ENCODE measurements at regions not wholly inside any gene's neighbourhood (a gene's known extent, or its start where the extent isn't known, plus 50 kb on each side); places are given as distances from the start of the nearest gene placed in this dataset.

- no peak overlapping the region for H3K9ac ChIP-seq (ENCODE audit: control insufficient read depth, insufficient read depth, low read length)
- H2AFZ ChIP-seq (ENCODE audit: control insufficient read depth, low read depth, low read length), result no peak overlapping the region
- ChIA-PET CTCF (no interaction called here), POLR2A (no interaction called here), RAD21 (ENCODE audit: unreplicated experiment) (no interaction called here), SMC1A (ENCODE audit: uncharacterized antibody, unreplicated experiment) (interaction anchor here (0.6 kb wide), 1 partner anchor 535 kb away, joined by 3 read pairs; no protein-coding TSS in a partner anchor)
- no peak for ATAC-seq
- no peaks in the 10 kb centered on the region for H3K79me2 ChIP-seq (ENCODE audit: control insufficient read depth, insufficient read depth, low read length)
- no TSS peak for BruUV-seq (replicated peaks)
- in situ Hi-C loops (cut with MboI) (no loop called here), intact Hi-C loops (cut with micrococcal nuclease; ENCODE audit: unreplicated experiment) (no loop called here)
- H3K4me3 ChIP-seq, result no peak overlapping the region
- TF ChIP-seq MLLT1 (IDR thresholded peaks at IDR 0.05) (no peak), FOXK2 (IDR thresholded peaks at IDR 0.05) (no peak), DPF2 (IDR thresholded peaks at IDR 0.05) (no peak), SKIL (IDR thresholded peaks at IDR 0.05; ENCODE audit: low read depth, poor library complexity, severe bottlenecking) (no peak), TCF7 (IDR thresholded peaks at IDR 0.05; ENCODE audit: borderline replicate concordance) (no peak), HCFC1 (IDR thresholded peaks at IDR 0.05; ENCODE audit: low read length) (no peak)
- H3K27me3 ChIP-seq (replicated peaks in 1 of 2; ENCODE audit: control insufficient read depth in 2 of 2, insufficient read depth in 2 of 2, low read length in 1 of 2), result no peaks in the 10 kb centered on the region
- H3K4me1 ChIP-seq (ENCODE audit: control insufficient read depth, insufficient read depth, low read length), result no peaks in the 10 kb centered on the region
- no peaks in the 10 kb centered on the region for H4K20me1 ChIP-seq (ENCODE audit: control insufficient read depth, insufficient read depth)
- no peaks in the 10 kb centered on the region for H3K36me3 ChIP-seq (ENCODE audit: control insufficient read depth in 2 of 2, insufficient read depth in 2 of 2, low read length in 1 of 2)
- DNase-seq (ENCODE audit: low read depth, low spot score), result no peak
- H3K27ac ChIP-seq (ENCODE audit: control insufficient read depth, insufficient read depth), result no peak overlapping the region
- no peak for FAIRE-seq
- H3K9me3 ChIP-seq (replicated peaks; ENCODE audit: control insufficient read depth, insufficient read depth, low read length), result peaks cover 4% of the 10 kb centered on the region; the same call in 1 of the 3 replicates
- 23% methylated on average over 7 of the region's 7 CpGs for WGBS (ENCODE audit: insufficient coverage, insufficient replicate concordance, low lambda C conversion rate, missing lambda C conversion rate)
- no peak overlapping the region for H3K4me2 ChIP-seq (ENCODE audit: control insufficient read depth, insufficient read depth)
These were observed 145.1 kb downstream of the PTPRU start for GRCh38 chr1:29381426-29381825.
